AG04450 (cell line): ENCODE measurements at regions not wholly inside any gene's neighbourhood (a gene's known extent, or its start where the extent isn't known, plus 50 kb on each side); places are given as distances from the start of the nearest gene placed in this dataset.

Source experiments
- CTCF ChIA-PET: fragments of 300-600, 350-600 bp; formaldehyde crosslinking; extraction: SDS; loops from one replicate; lab custom pipeline; 2022; ENCODE audit warnings: antibody characterized with exemption, inconsistent platforms; lab: Charles Lee
- POLR2A ChIA-PET: fragments of 350-600 bp; formaldehyde crosslinking; extraction: SDS; loops from one replicate; lab custom pipeline; 2021; ENCODE audit warnings: antibody characterized with exemption, inconsistent platforms; lab: Yijun Ruan, JAX
- DNase-seq: peaks from one replicate; pipeline ENCODE4 v3.0.0-alpha.2; 2011; ENCODE audit warnings: low read depth, low spot score
- H3K27ac ChIP-seq: one replicate; pipeline ENCODE4 v1.5.1; 2012; ENCODE audit warnings: low read depth, low read length, control low read depth
- H3K27me3 ChIP-seq: one replicate; pipeline ENCODE4 v1.6.0; 2012; ENCODE audit warnings: low read length; ENCODE audit not compliant: control insufficient read depth, insufficient read depth
- H3K4me3 ChIP-seq: 2 replicates; pipeline ENCODE4 v1.5.1; 2011; ENCODE audit warnings: mild to moderate bottlenecking, low read depth, low read length, control low read depth
- H3K9me3 ChIP-seq: 2 replicates; pipeline ENCODE4 v1.5.1; 2012; ENCODE audit warnings: low read length; ENCODE audit not compliant: control insufficient read depth, insufficient read depth
- TF ChIP-seq, protein P1 (sequence below): IDR thresholded peaks from 2 replicates; pipeline ENCODE4 v1.5.1; 2011; ENCODE audit warnings: low read depth, low read length, control low read depth, inconsistent platforms

DNA sequence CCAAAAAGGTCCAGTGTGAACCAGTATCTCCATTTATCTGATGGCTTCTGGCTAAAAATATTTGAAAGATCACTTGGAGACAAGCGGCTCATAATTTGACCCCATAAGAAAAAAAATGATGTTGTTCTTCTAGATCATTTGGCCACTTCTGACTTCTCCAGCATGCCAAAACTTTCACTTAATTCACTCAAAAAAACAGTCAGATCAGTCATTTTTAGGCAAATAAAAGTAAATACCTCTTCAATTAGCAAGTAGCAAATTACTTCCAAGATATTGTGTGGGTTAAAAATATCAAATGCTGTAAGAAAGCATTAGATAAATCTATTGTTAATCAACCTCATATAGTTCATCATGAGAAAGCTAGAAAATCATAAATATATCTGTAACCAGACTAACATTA is 106.0 kb downstream of the ZC3H11B start:
- ChIA-PET POLR2A (no interaction called here), CTCF (no interaction called here)
- Histone ChIP-seq H3K27ac (no peak overlapping the region), H3K9me3 (no peaks in the 10 kb centered on the region), H3K4me3 (no peak overlapping the region), H3K27me3 (no peaks in the 10 kb centered on the region)
- no peak for DNase-seq
- TF ChIP-seq, protein P1, sequence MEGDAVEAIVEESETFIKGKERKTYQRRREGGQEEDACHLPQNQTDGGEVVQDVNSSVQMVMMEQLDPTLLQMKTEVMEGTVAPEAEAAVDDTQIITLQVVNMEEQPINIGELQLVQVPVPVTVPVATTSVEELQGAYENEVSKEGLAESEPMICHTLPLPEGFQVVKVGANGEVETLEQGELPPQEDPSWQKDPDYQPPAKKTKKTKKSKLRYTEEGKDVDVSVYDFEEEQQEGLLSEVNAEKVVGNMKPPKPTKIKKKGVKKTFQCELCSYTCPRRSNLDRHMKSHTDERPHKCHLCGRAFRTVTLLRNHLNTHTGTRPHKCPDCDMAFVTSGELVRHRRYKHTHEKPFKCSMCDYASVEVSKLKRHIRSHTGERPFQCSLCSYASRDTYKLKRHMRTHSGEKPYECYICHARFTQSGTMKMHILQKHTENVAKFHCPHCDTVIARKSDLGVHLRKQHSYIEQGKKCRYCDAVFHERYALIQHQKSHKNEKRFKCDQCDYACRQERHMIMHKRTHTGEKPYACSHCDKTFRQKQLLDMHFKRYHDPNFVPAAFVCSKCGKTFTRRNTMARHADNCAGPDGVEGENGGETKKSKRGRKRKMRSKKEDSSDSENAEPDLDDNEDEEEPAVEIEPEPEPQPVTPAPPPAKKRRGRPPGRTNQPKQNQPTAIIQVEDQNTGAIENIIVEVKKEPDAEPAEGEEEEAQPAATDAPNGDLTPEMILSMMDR = no peak

DNA sequence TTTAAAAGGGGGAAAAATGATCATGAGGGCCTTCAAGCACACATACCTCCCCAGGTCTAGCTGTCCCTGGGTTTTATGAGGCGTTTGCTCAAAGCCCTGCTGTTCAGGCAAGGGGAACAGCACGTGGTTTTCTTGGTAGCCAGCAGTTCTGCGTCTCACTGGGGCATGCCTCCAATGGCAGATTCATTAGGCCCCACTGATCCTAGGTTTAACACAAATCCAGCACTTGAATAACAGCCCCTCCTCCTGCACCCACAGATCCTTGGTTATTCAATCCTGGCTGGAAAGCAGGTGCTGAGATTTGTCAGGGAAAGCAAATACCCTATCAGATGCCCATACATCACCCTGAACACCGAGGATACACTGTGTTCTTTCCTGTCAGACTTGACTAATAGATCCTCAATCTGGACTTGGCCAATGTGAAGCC is 106.4 kb downstream of the ZC3H11B start:
- no peak overlapping the region for H3K27ac ChIP-seq
- DNase-seq = no peak
- H3K27me3 ChIP-seq = no peaks in the 10 kb centered on the region
- CTCF ChIA-PET = no interaction called here
- H3K4me3 ChIP-seq = no peak overlapping the region
- H3K9me3 ChIP-seq = no peaks in the 10 kb centered on the region
- TF ChIP-seq, protein P1 = no peak
- POLR2A ChIA-PET = no interaction called here

DNA sequence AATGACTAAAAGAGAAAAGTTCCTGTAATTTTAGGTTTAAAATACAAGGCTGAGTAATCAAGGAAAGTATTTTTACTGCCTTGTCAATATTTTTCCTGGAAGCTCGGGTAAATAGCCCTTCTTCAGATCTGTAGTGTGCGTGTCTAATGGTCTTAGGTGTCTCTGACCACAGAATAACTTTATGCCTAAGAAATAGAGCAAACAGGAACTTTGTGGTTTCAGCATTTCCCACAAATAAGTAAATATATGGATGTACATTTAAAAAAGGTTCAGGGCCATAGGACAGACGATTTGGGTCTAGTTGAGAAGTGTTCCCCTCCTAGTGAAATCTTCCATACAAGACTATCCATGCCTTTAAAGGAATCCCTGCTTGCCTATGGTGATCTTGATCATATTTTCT is 107.0 kb downstream of the ZC3H11B start:
- Histone ChIP-seq H3K4me3 (no peak overlapping the region), H3K27ac (no peak overlapping the region), H3K27me3 (no peaks in the 10 kb centered on the region), H3K9me3 (no peaks in the 10 kb centered on the region)
- POLR2A ChIA-PET = no interaction called here
- no peak for DNase-seq
- TF ChIP-seq, protein P1 = no peak
- CTCF ChIA-PET = no interaction called here

DNA sequence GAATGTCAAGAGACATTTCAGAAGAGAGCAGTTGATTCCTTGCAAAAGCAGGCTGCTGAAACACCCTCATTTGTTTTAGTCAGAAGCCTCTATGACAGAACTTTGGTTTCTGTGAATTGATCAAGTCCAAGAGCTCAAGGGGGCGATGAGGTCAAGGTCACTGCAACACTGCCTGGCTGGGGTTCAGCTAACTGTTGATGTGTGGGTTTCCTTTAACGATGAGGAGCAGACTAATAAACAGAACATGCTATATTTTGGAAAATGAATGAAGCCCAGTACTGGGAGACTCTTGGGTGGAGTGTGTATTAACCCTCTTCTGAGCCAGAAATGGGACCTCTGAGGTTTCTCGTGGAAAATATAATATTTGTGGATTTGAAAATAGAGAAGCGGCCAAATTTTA is 109.3 kb downstream of the ZC3H11B start:
- no peak for DNase-seq
- H3K4me3 ChIP-seq = no peak overlapping the region
- no peaks in the 10 kb centered on the region for H3K27me3 ChIP-seq
- CTCF ChIA-PET = no interaction called here
- POLR2A ChIA-PET = no interaction called here
- TF ChIP-seq, protein P1 = no peak
- H3K27ac ChIP-seq = no peak overlapping the region
- no peaks in the 10 kb centered on the region for H3K9me3 ChIP-seq

DNA sequence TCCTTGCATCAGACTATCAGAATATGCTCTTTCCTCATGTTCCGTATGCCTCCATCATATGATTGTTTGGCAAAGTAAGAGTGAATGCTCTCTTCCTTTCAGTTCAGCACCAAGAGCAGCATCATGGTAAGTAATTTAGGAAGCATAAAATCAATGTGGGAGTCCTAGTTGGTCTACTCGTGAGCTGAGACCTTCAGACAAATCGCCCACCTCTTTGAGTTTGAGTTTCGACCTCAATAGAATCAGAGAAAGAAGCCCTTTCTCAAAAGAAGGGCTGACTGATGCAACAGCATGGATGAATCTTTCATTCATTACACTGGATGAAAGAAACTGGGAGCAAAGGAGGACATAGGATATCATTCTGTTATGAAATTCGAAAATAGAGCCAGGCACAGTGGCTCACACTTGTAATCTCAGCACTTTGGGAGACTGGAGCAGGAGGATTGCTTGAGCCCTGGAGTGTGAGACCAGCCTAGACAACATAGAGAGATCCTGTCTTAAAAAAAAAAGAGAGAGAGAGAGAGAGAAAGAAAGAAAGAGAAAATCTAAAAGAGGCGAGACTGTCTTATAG is 112.5 kb downstream of the ZC3H11B start:
- CTCF ChIA-PET = no interaction called here
- no peaks in the 10 kb centered on the region for H3K27me3 ChIP-seq
- POLR2A ChIA-PET = no interaction called here
- TF ChIP-seq, protein P1 = no peak
- no peaks in the 10 kb centered on the region for H3K9me3 ChIP-seq
- H3K27ac ChIP-seq = no peak overlapping the region
- H3K4me3 ChIP-seq = no peak overlapping the region
- DNase-seq = no peak
